HG03025 (cell line): ENCODE measurements at regions not wholly inside any gene's neighbourhood (a gene's known extent, or its start where the extent isn't known, plus 50 kb on each side); places are given as distances from the start of the nearest gene placed in this dataset.
"Not testable (repeated sequence)": the region's sequence is repeated elsewhere in the genome, so short reads cannot be mapped to it uniquely, and the experiment has no call there.

Experiments
- ATAC-seq: cut with Tn5 transposase; IDR thresholded peaks from one replicate; pipeline ENCODE4 v1.9.1; 2021; ENCODE audit warnings: mild to moderate bottlenecking, moderate library complexity; ENCODE audit not compliant: unreplicated experiment, low FRiP score

DNA sequence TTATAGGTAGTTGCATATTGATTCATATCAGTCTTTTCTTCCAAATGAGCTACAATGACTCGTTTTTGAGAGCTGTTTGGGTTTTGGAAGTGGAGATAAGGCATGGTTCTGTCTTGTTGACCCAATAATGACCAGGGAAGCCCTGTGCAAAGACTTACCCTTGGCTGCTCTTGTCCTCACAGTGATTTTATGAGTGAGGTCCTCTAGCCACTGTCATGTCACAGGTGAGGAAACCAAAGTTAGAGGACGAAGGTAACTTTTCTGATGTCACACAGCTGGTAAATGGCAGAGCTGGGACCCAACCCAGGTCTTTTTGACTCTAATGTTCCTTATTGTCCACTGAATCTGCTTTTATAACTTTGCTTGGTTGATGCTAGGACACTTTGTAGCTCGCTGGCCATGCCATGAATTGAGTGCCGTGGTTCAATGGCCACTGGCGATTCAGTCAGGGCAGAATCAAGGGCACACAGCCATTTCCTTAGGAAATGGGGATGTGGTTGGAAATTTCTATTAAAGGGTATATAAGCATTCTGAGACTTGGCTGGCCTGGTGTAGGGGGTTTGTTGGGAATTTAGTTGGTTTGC is 249.1 kb downstream of the GOLGA6L6 start:
- not testable (repeated sequence) for ATAC-seq

DNA sequence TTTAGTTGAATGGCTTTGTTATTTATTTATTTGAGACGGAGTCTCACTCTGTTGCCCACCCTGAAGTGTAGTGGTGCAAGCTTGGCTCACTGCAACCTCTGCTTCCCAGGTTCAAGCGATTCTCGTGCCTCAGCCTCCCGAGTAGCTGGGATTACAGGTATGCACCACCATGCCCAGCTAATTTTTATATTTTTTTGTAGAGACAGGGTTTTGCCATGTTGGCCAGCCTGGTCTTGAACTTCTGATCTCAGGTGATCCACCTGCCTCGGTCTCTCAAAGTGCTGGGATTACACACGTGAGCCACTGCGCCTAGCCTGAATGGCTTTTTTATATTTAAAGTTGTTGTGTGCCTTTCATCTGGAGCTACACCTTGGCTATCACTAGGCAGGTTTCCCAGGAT is 250.0 kb downstream of the GOLGA6L6 start:
- not testable (repeated sequence) for ATAC-seq

DNA sequence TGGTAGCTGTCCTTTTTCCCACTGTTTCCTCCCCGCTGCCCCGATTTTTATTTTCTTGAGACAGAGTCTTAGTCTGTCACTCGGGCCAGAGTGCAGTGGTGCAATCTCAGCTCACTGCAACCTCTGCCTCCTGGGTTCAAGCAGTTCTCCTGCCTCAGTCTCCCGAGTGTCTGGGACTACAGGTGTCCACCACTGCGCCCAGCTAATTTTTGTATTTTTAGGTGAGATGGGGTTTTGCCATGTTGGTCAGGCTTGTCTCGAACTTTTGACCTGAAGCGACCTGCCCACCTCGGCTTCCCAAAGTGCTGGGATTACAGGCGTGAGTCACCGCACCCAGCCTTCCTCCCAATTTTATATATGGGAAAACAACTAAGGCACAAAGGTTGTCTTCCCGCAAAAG is 251.0 kb downstream of the GOLGA6L6 start:
- ATAC-seq: not testable (repeated sequence)

GRCh38 chr15:20289538-20290103 is 252.0 kb downstream of the GOLGA6L6 start:
- ATAC-seq: not testable (repeated sequence)

DNA sequence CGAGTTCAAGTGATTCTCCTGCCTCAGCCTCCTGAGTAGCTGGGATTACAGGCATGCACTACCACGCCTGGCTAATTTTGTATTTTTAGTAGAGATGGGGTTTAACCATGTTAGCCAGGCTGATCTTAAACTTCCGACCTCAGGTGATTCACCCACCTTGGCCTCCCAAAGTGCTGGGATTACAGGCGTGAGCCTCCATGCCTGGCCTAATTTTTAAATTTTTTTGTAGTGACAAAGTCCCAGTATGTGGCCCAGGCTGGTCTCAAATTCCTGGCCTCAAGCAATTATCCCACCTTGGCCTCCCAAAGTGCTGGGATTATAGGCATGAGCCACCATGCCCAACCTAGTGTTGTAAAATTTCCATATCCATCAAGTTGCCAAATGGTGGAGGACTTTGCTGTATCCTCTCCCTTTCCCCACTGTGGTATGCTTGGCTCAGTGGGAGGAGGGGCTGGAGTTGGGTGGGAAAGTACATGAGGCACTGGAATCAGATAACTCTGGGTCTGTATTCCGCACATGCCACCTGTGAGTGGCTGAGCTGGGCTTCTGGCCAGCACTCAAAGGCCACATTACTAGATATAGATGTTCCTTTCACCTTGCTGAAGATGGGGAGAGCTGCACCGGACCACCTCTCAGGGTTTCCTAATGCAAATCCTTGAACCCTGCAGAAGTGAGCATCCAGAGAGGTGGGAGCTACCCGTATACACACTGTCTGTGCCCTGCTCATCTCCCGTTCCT is 252.6 kb downstream of the GOLGA6L6 start:
- ATAC-seq: not testable (repeated sequence)

- not testable (repeated sequence) for ATAC-seq
Observed at GRCh38 chr15:20286559-20286958, 255.0 kb downstream of the GOLGA6L6 start.

DNA sequence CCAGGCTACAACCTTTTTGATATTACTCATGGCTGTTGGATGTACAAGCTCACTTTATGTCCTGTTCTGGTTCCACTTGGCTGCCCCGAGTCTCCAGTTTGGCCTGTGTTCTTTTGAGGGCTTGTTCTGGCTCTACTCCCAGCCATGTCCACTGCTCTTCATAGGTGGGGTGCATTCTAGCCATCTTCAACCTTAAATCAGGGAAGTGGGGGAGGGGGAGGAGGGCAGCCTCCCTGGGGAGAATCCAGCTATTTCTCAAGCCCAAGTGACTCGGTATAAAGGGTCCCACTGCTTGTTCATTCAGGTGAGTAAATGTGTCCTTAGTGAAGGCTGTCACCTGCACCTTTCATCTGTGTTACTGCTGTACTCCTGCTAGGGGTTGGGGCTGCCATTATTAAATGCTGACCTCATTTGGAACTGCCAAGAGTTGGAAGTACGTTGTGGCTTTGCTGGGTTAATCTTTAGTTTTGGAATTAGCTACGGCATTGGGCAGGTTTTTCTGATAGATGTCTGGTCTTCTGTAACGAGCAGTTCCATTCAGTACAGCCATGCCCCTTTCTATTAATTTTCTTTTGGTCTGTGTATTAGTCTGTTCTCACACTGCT is 255.8 kb downstream of the GOLGA6L6 start:
- not testable (repeated sequence) for ATAC-seq

GRCh38 chr15:20284891-20285535 is 256.6 kb downstream of the GOLGA6L6 start:
- not testable (repeated sequence) for ATAC-seq

- ATAC-seq: not testable (repeated sequence)
Observed at GRCh38 chr15:20283651-20284050, 257.9 kb downstream of the GOLGA6L6 start.

- not testable (repeated sequence) for ATAC-seq
Observed at GRCh38 chr15:20282491-20282943, 259.1 kb downstream of the GOLGA6L6 start.

- ATAC-seq: not testable (repeated sequence)
Observed at GRCh38 chr15:20281567-20282275, 259.9 kb downstream of the GOLGA6L6 start.

DNA sequence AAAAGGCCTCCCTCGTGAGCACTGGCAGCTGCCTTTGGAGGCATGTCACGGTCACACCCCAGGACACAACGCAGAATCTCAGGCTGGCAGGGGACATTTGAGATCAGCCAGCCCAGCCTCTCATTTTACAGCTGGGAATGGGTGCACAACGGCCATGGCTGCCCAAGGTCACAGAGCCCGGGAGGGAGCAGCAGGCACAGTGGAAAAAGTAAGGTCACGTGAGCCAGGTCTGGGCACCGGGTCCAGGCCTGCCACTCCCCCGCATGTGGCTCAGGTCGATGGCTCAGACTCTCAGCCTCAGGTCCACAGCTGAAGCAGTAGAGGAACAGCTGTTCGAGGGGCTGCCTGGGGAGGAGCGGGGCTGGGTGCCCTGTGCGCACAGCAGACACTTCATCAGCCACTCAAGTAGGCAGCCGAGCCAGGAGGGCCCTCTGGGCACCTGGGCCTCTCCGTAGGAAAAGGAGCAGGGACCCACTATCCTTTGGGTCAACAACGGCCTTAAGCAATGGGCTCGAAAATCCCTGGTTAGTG is 260.6 kb downstream of the GOLGA6L6 start:
- no peak for ATAC-seq

DNA sequence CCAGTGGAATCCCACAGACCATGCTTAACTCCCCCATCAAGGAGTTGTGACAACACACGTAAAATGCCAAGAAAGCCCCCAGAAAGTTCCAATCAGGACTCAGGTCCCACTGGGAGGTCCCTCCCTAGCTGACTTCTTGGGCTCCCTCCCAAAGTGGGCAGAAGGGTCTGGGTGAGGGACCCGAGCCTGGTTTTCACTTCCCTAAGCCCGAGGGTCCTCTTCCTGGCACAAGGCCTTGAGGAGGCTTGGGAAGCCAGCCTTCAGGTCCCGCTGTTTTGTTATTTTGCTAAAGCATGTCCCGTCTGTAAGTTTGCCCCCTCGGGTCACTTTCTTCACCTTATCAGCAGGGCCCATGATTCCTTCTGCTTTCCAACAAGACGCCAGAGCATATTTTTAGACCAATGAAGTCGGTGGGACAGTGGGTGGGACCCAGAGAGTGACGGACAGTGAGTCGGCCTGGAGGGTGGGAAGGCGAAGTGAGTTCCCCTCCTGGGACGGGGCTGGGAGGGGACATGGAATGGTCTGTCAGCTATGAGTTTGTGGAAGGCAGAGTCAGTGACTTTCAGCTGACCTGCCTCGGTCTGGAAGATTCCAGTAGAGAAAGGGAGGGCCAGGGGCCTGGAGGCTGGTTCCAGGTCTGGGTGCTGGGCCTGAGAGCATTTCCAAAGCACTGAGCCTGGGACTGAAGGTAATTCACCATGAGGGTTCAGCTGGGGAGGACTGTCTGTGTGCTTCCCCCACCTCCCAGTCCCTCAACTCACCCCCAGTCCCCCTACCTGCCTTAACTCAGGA is 261.3 kb downstream of the GOLGA6L6 start:
- ATAC-seq: not testable (repeated sequence)

DNA sequence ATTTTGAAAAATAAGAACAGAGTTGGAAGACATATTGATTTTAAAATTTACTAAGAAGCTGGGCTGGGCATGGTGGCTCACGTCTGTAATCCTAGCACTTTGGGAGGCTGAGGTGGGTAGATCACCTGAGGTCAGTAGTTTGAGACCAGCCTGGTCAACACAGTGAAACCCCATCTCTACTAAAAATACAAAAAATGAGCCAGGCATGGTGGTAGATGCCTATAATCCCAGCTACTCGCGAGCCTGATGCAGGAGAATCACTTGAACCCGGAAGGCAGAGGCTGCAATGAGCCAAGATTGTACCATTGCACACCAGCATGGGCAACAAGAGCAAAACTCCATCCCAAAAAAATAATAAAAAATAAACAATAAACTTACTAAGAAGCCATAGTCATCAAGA is 262.5 kb downstream of the GOLGA6L6 start:
- not testable (repeated sequence) for ATAC-seq

DNA sequence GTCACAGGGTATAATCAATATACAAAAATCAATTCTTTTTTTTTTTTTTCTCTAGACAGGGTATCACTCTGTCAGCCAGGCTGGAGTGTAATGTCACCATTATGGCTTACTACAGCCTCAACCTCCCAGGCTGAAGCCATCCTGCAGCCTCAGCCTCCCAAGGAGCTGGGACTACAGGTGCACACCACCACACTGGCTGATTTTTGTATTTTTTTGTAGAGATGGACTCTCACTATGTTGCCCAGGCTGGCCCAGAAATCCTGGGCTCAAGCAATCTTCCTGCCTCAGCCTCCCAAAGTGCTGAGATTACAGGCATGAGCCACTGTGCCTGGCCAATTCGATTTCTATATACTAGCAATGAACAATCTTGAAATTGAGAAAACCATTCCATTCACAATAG is 263.2 kb downstream of the GOLGA6L6 start:
- ATAC-seq: not testable (repeated sequence)

DNA sequence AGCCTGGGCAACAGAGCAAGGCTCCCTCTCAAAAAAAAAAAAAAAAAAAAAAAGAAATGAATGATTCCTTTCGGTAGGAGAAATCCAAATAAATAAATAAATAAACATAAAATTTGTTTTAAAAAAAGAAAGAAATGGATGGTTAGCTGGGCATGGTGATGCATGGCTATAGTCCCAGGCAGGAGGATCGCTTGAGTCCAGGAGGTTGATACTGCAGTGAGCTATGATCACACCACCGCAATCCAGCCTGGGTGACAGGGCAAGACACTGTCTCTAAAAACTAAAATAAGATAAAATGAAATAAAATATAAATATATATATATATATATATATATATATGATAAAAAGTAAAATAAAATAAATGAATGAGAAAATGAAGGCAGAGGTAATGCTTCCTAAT is 264.1 kb downstream of the GOLGA6L6 start:
- not testable (repeated sequence) for ATAC-seq

GRCh38 chr15:20276312-20277114 is 265.1 kb downstream of the GOLGA6L6 start:
- not testable (repeated sequence) for ATAC-seq

DNA sequence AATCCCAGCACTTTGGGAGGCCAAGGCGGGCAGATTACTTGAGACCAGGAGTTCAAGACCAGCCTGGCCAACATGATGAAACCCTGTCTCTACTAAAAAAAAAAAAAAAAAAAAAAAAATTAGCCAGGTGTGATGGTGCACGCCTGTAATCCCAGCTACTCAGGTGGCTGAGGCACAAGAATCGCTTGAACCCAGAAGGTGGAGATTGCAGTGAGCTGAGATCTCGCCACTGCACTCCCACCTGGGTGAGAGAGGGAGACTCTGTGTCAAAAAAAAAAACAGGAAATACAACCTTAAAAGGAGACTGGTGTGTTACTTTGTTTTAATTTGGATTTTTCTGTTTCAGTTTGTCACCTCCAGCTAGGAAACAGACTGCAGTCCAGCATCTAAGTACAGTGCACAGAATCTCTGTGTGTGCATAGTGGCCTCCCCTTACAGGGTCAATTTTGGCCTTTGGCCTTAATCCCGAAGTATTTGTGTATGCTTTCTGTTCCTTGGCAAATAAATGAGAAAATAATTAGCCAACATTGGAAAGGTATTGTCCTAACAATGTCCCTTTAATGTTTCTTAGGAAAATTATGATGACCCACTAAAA is 266.1 kb downstream of the GOLGA6L6 start:
- ATAC-seq: not testable (repeated sequence)
